WTC11 (cell line): ENCODE measurements at regions not wholly inside any gene's neighbourhood (a gene's known extent, or its start where the extent isn't known, plus 50 kb on each side); places are given as distances from the start of the nearest gene placed in this dataset.

ENCODE experiments used
- ATAC-seq: fragments of 200-7000 bp; cut with Tn5 transposase; 2 replicates; pipeline ENCODE4 v1.10.0; 2021; ENCODE audit warnings: mild to moderate bottlenecking, moderate library complexity
- CTCF ChIA-PET: fragments of 300-600 bp; sonication (Branson Sonifier 250); formaldehyde crosslinking; loops from one replicate; lab custom pipeline; 2021; ENCODE audit warnings: antibody characterized with exemption; lab: Charles Lee
- POLR2A ChIA-PET: fragments of 350-600 bp; sonication (Branson Sonifier 250); formaldehyde crosslinking; loops from one replicate; lab custom pipeline; 2021; ENCODE audit warnings: antibody characterized with exemption; lab: Charles Lee
- DNase-seq: peaks from one replicate; pipeline ENCODE4 v3.0.0; 2021; ENCODE audit warnings: low spot score
- H3K27ac Mint-ChIP-seq: 2 replicates; pipeline ENCODE4 v1.8.0; 2021; ENCODE audit warnings: mixed read lengths
- H3K27me3 Mint-ChIP-seq: 2 replicates; pipeline ENCODE4 v1.8.0; 2021; ENCODE audit warnings: low read depth, mild to moderate bottlenecking, moderate library complexity, mixed read lengths
- H3K36me3 Mint-ChIP-seq: 2 replicates; pipeline ENCODE4 v1.8.0; 2021; ENCODE audit warnings: mixed read lengths
- H3K4me1 Mint-ChIP-seq: 2 replicates; pipeline ENCODE4 v1.8.0; 2022; ENCODE audit warnings: mixed read lengths
- H3K4me3 Mint-ChIP-seq: 2 replicates; pipeline ENCODE4 v1.8.0; 2021; ENCODE audit warnings: mild to moderate bottlenecking, moderate library complexity, mixed read lengths
- H3K9me3 Mint-ChIP-seq: 2 replicates; pipeline ENCODE4 v1.8.0; 2021; ENCODE audit warnings: mixed read lengths
- CREB1 ChIP-seq: sonication (generic); formaldehyde crosslinking; IDR thresholded peaks from 2 replicates; pipeline ENCODE4 v1.8.0; 2023; ENCODE audit warnings: mild to moderate bottlenecking, missing genetic modification reagents
- CTCF ChIP-seq: fragments of 200-600 bp; IDR thresholded peaks from 2 replicates; pipeline ENCODE4 v1.8.0; 2022; ENCODE audit warnings: antibody characterized with exemption
- ERG ChIP-seq: fragments of 250-450 bp; sonication (Bioruptor Pico); IDR thresholded peaks from 2 replicates; pipeline ENCODE4 v1.8.0; 2021; ENCODE audit warnings: mild to moderate bottlenecking
- GABPB1 ChIP-seq: sonication (generic); formaldehyde crosslinking; IDR thresholded peaks from 2 replicates; pipeline ENCODE4 v1.8.1; 2023; ENCODE audit warnings: mild to moderate bottlenecking, missing genetic modification reagents
- HMGXB4 ChIP-seq: sonication (generic); formaldehyde crosslinking; IDR thresholded peaks from 2 replicates; pipeline ENCODE4 v1.8.1; 2023; ENCODE audit warnings: mild to moderate bottlenecking, moderate library complexity, missing genetic modification reagents
- NR2C2 ChIP-seq: sonication (generic); formaldehyde crosslinking; IDR thresholded peaks from 2 replicates; pipeline ENCODE4 v1.8.0; 2022; ENCODE audit warnings: mild to moderate bottlenecking, missing genetic modification reagents
- RORB ChIP-seq: fragments of 250-450 bp; sonication (Bioruptor Pico); IDR thresholded peaks from 2 replicates; pipeline ENCODE4 v1.9.0; 2021; ENCODE audit warnings: mild to moderate bottlenecking
- ZBTB21 ChIP-seq: sonication (generic); formaldehyde crosslinking; IDR thresholded peaks from 2 replicates; pipeline ENCODE4 v1.8.1; 2023; ENCODE audit warnings: mild to moderate bottlenecking, missing genetic modification reagents, borderline replicate concordance
- ZNF121 ChIP-seq: sonication (generic); formaldehyde crosslinking; IDR thresholded peaks from 2 replicates; pipeline ENCODE4 v1.8.0; 2023; ENCODE audit warnings: missing genetic modification reagents
- ZNF317 ChIP-seq: sonication (generic); formaldehyde crosslinking; IDR thresholded peaks from 2 replicates; pipeline ENCODE4 v1.8.1; 2023; ENCODE audit warnings: low read depth, mild to moderate bottlenecking, moderate library complexity, missing genetic modification reagents, borderline replicate concordance
- ZNF671 ChIP-seq: fragments of 250-450 bp; sonication (Bioruptor Pico); IDR thresholded peaks from 2 replicates; pipeline ENCODE4 v1.8.0; 2021; ENCODE audit warnings: mild to moderate bottlenecking
- TF ChIP-seq, protein P1 (sequence below): sonication (generic); formaldehyde crosslinking; IDR thresholded peaks from 2 replicates; pipeline ENCODE4 v1.8.0; 2022; ENCODE audit warnings: mild to moderate bottlenecking, missing genetic modification reagents
- TF ChIP-seq, protein P2 (sequence below): sonication (generic); formaldehyde crosslinking; IDR thresholded peaks from 2 replicates; pipeline ENCODE4 v1.8.0; 2023; ENCODE audit warnings: mild to moderate bottlenecking, missing genetic modification reagents
- TF ChIP-seq, protein P3 (sequence below): sonication (generic); formaldehyde crosslinking; IDR thresholded peaks from 2 replicates; pipeline ENCODE4 v1.8.1; 2022; ENCODE audit warnings: low read depth, missing genetic modification reagents, borderline replicate concordance

DNA sequence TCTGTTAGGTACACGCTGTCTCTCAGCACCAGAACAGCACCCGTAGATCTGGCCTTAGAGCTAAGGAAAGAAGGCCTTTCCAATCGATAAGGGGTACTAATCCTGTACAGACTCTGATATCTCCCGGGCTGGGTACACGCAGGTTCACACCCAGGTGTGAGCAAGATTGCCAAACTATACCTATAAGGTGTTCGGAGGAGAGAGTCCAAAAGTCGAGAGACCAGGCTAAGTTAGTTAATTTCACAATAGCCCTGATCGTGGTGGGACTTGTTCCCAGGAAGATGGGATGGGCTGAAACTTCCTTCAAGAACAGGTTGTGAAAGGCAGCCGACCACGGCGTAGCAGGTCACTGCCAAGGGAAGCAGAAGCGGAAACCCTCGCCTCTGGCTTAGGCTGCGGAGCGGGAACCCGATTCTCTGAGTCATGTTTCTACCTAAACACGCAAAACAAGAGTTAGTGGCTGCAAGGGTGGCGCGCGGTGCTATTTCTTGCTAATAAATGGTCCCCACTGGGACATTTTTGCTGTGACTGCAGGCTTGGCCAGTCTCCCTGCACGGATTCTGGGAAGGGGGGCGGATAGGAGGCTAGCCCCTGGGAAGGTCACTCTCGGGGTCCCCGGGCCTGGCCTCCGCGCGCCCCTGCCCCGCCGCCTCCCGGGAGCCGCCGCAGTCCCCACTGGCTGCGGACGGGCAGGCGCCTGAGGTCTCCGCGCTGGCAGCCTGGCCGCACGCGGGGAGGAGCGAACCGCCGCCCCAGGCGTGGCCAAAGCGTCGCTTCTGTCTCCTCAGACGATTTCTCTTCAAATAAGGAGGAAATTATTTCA lies 75.4 kb upstream of the PDSS1 start:
- Mint-ChIP-seq H3K27me3 (peaks cover 19% of the 10 kb centered on the region), H3K27ac (no peak overlapping the region), H3K4me1 (no peaks in the 10 kb centered on the region), H3K36me3 (no peaks in the 10 kb centered on the region), H3K4me3 (peak overlapping the region; percentile 66), H3K9me3 (no peaks in the 10 kb centered on the region)
- ATAC-seq (peak; percentile 96), DNase-seq (peak; percentile 60)
- ChIA-PET CTCF (interaction anchor here (0.6 to 1.4 kb wide), 2 partner anchors 16 to 47 kb away, joined by 3 to 4 read pairs; no protein-coding TSS in a partner anchor), POLR2A (no interaction called here)
- TF ChIP-seq ZNF317 (CRISPR knock-in tag) (0 out of 2 replicates have a peak, but pooled peaks have one; percentile 58), ERG (CRISPR knock-in tag) (no peak), ZBTB21 (0 out of 2 replicates have a peak, but pooled peaks have one; percentile 63)

GRCh38 chr10:26622891-26623290 lies 74.6 kb upstream of the PDSS1 start:
- POLR2A ChIA-PET = no interaction called here
- CTCF ChIA-PET = no interaction called here
- DNase-seq (no peak), ATAC-seq (no peak; the same call in 1 of the 2 replicates)
- Mint-ChIP-seq H3K9me3 (no peaks in the 10 kb centered on the region), H3K4me1 (no peaks in the 10 kb centered on the region; the same call in 1 of the 2 replicates), H3K4me3 (peak overlapping the region; percentile 44), H3K27ac (no peak overlapping the region), H3K27me3 (peaks cover 19% of the 10 kb centered on the region), H3K36me3 (no peaks in the 10 kb centered on the region)
- TF ChIP-seq ZNF121 (CRISPR knock-in tag) = peak; percentile 19; the same call in 1 of the 2 replicates
- TF ChIP-seq, protein P1, sequence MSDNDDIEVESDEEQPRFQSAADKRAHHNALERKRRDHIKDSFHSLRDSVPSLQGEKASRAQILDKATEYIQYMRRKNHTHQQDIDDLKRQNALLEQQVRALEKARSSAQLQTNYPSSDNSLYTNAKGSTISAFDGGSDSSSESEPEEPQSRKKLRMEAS (CRISPR knock-in tag) = no peak

GRCh38 chr10:26624006-26624405 lies 73.5 kb upstream of the PDSS1 start:
- ChIA-PET POLR2A (no interaction called here), CTCF (interaction anchor here (0.6 kb wide), 1 partner anchor 162 kb away, joined by 3 read pairs; no protein-coding TSS in a partner anchor)
- Mint-ChIP-seq H3K27me3 (peaks cover 19% of the 10 kb centered on the region), H3K4me1 (no peaks in the 10 kb centered on the region; the same call in 1 of the 2 replicates), H3K9me3 (peaks cover 6% of the 10 kb centered on the region), H3K36me3 (no peaks in the 10 kb centered on the region), H3K4me3 (no peak overlapping the region), H3K27ac (no peak overlapping the region)
- ATAC-seq = no peak
- no peak for DNase-seq
- TF ChIP-seq, protein P2, sequence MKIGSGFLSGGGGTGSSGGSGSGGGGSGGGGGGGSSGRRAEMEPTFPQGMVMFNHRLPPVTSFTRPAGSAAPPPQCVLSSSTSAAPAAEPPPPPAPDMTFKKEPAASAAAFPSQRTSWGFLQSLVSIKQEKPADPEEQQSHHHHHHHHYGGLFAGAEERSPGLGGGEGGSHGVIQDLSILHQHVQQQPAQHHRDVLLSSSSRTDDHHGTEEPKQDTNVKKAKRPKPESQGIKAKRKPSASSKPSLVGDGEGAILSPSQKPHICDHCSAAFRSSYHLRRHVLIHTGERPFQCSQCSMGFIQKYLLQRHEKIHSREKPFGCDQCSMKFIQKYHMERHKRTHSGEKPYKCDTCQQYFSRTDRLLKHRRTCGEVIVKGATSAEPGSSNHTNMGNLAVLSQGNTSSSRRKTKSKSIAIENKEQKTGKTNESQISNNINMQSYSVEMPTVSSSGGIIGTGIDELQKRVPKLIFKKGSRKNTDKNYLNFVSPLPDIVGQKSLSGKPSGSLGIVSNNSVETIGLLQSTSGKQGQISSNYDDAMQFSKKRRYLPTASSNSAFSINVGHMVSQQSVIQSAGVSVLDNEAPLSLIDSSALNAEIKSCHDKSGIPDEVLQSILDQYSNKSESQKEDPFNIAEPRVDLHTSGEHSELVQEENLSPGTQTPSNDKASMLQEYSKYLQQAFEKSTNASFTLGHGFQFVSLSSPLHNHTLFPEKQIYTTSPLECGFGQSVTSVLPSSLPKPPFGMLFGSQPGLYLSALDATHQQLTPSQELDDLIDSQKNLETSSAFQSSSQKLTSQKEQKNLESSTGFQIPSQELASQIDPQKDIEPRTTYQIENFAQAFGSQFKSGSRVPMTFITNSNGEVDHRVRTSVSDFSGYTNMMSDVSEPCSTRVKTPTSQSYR (CRISPR knock-in tag) = no peak
- TF ChIP-seq NR2C2 (CRISPR knock-in tag) (no peak), GABPB1 (CRISPR knock-in tag) (no peak), CREB1 (CRISPR knock-in tag) (no peak), HMGXB4 (CRISPR knock-in tag) (no peak), RORB (CRISPR knock-in tag) (no peak), ERG (CRISPR knock-in tag) (no peak), ZNF671 (CRISPR knock-in tag) (no peak), CTCF (no peak)
- TF ChIP-seq, protein P3, sequence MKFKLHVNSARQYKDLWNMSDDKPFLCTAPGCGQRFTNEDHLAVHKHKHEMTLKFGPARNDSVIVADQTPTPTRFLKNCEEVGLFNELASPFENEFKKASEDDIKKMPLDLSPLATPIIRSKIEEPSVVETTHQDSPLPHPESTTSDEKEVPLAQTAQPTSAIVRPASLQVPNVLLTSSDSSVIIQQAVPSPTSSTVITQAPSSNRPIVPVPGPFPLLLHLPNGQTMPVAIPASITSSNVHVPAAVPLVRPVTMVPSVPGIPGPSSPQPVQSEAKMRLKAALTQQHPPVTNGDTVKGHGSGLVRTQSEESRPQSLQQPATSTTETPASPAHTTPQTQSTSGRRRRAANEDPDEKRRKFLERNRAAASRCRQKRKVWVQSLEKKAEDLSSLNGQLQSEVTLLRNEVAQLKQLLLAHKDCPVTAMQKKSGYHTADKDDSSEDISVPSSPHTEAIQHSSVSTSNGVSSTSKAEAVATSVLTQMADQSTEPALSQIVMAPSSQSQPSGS (CRISPR knock-in tag) = no peak
